ENCODE measurements at regions not wholly inside any gene's neighbourhood (a gene's known extent, or its start where the extent isn't known, plus 50 kb on each side); places are given as distances from the start of the nearest gene placed in this dataset.

- no CpG with 5 or more reads among the region's 14 CpGs for WGBS (ENCODE audit: extremely low coverage, insufficient read length, low lambda C conversion rate)
- Mint-ChIP-seq H3K36me3 (ENCODE audit: insufficient read depth in 1 of 3, low read depth in 3 of 3) (peaks cover 13 to 21% (median 14%) of the 10 kb centered on the region in 3 experiments), H3K27ac (no peak overlapping the region), H3K4me3 (no peak overlapping the region), H3K27me3 (ENCODE audit: low read depth) (no peaks in the 10 kb centered on the region; the same call in 1 of the 2 replicates), H3K4me1 (peaks cover 2 to 5% of the 10 kb centered on the region in 2 experiments; a peak in 1 of 4 replicates), H3K9me3 (peaks cover 23 to 34% of the 10 kb centered on the region in 2 experiments)
- no peak overlapping the region for H3K18ac ChIP-seq (ENCODE audit: insufficient read length, low read depth, low read length)
- no peak overlapping the region for H2AK5ac ChIP-seq (ENCODE audit: insufficient read length, low read length)
- no peak overlapping the region for H3T11ph ChIP-seq (ENCODE audit: low read length)
- H3K23me2 ChIP-seq (ENCODE audit: insufficient read length, low read depth, low read length, poor library complexity, severe bottlenecking) = no peaks in the 10 kb centered on the region
- no peaks in the 10 kb centered on the region for H3K4me1 ChIP-seq (ENCODE audit: insufficient read depth, low read length)
- H2BK120ac ChIP-seq (ENCODE audit: low read depth, low read length, poor library complexity, severe bottlenecking) = no peak overlapping the region
- no peak for TF ChIP-seq CTCF (conservative IDR thresholded peaks at IDR 0.05)
- no peak overlapping the region for H3K14ac ChIP-seq (ENCODE audit: insufficient read depth, low read length)
- H2BK15ac ChIP-seq (ENCODE audit: low read depth, low read length) = no peak overlapping the region
- no peak for DNase-seq
- H3K4me2 ChIP-seq (ENCODE audit: insufficient read depth, insufficient read length, low read length) = no peak overlapping the region
- H3K56ac ChIP-seq (ENCODE audit: insufficient read length, low read depth, low read length) = no peak overlapping the region
- no peak overlapping the region for H3K27ac ChIP-seq (ENCODE audit: insufficient read length, low read depth, low read length)
- no peaks in the 10 kb centered on the region for H4K20me1 ChIP-seq (ENCODE audit: control insufficient read depth, insufficient read depth, insufficient read length)
- no peaks in the 10 kb centered on the region for H3K79me1 ChIP-seq (ENCODE audit: insufficient read depth, low read depth, low read length, poor library complexity, severe bottlenecking)
- no peaks in the 10 kb centered on the region for H3K79me2 ChIP-seq (ENCODE audit: insufficient read depth, low read length)
- peaks cover 11% of the 10 kb centered on the region for H3K9me3 ChIP-seq (ENCODE audit: control insufficient read depth, low read depth, low read length)
- no peak overlapping the region for H2AFZ ChIP-seq (ENCODE audit: low read length)
- H3K27me3 ChIP-seq (ENCODE audit: insufficient read depth, low read length) = no peaks in the 10 kb centered on the region
- H3K9ac ChIP-seq (ENCODE audit: extremely low read depth, insufficient read length, low read length) = no peak overlapping the region
- no peak overlapping the region for H2BK12ac ChIP-seq (ENCODE audit: insufficient read length, low read depth, low read length)
- no peak overlapping the region for H4K5ac ChIP-seq (ENCODE audit: insufficient read length, low read depth, low read length)
- no peak overlapping the region for H4K8ac ChIP-seq (replicated peaks; ENCODE audit: insufficient read length, low read depth, low read length)
- no peak overlapping the region for H2BK5ac ChIP-seq (ENCODE audit: insufficient read length, low read length)
- no peak overlapping the region for H3K23ac ChIP-seq (ENCODE audit: insufficient read length, low read depth, low read length)
- H3K4ac ChIP-seq (ENCODE audit: low read depth, low read length) = no peak overlapping the region
- H2BK20ac ChIP-seq (ENCODE audit: low read depth, low read length, poor library complexity, severe bottlenecking) = no peak overlapping the region
- no peak overlapping the region for H4K91ac ChIP-seq (ENCODE audit: insufficient read length, low read depth, low read length)
These were observed 606.5 kb downstream of the UQCRFS1 start for GRCh38 chr19:28606269-28607032.
